A549 (cell line): ENCODE measurements at regions not wholly inside any gene's neighbourhood (a gene's known extent, or its start where the extent isn't known, plus 50 kb on each side); places are given as distances from the start of the nearest gene placed in this dataset.
A peak's percentile ranks its signal among the peaks of the same experiment; 100 is the strongest.

Experiments
- ATAC-seq, 2 experiments: fragments of 200-7000 bp in 1 of 2; fragments of >200 bp in 1 of 2; cut with Nextera tagmentation in 1 of 2; cut with Tn5 transposase in 1 of 2; 3 replicates each; pipeline versions ENCODE4 v1.8.0 to v1.9.1; 2018 to 2020; ENCODE audit warnings: mild to moderate bottlenecking in 1 of 2, moderate library complexity in 1 of 2
- CTCF ChIA-PET: fragments of 300-600 bp; sonication (Branson Sonifier 250); formaldehyde crosslinking; extraction: SDS; loops from one replicate; lab custom pipeline; 2021; ENCODE audit warnings: antibody characterized with exemption, inconsistent platforms; lab: Yijun Ruan, JAX
- POLR2A ChIA-PET: fragments of 350-600 bp; formaldehyde crosslinking; extraction: SDS; loops from one replicate; lab custom pipeline; 2021; ENCODE audit warnings: antibody characterized with exemption, inconsistent platforms; lab: Yijun Ruan, JAX
- DNase-seq, 2 experiments: peaks; one replicate each; pipeline versions ENCODE4 v3.0.0 to v3.0.0-alpha.2; 2011 to 2016; ENCODE audit warnings: low read depth in 1 of 2, low spot score in 1 of 2
- FAIRE-seq: peaks from 2 replicates; lab custom pipeline; 2011; peaks lifted over from hg19 to GRCh38; lab: Jason Lieb, UNC
- H3K27ac ChIP-seq, 2 experiments: fragments of >200 bp; sonication (Bioruptor Twin); formaldehyde crosslinking; 3 replicates each; pipeline ENCODE4 v1.5.1; 2016 to 2017
- H3K4me1 ChIP-seq: fragments of >200 bp; sonication (Bioruptor Twin); formaldehyde crosslinking; 3 replicates; pipeline ENCODE4 v1.6.1; 2016
- H3K4me2 ChIP-seq: fragments of >200 bp; sonication (Bioruptor Twin); formaldehyde crosslinking; 3 replicates; pipeline ENCODE4 v1.6.1; 2016
- H3K4me3 ChIP-seq: fragments of >200 bp; sonication (Bioruptor Twin); formaldehyde crosslinking; 3 replicates; pipeline ENCODE4 v1.5.1; 2016
- H3K9me3 ChIP-seq: fragments of >200 bp; sonication (Bioruptor Twin); formaldehyde crosslinking; 3 replicates; pipeline ENCODE4 v1.6.1; 2016
- BHLHE40 ChIP-seq: IDR thresholded peaks from 2 replicates; pipeline ENCODE4 v1.6.1; 2012; ENCODE audit warnings: low read depth, low read length, inconsistent platforms
- CHD4 ChIP-seq: fragments of 200-600 bp; sonication (generic); IDR thresholded peaks from 2 replicates; pipeline ENCODE4 v1.6.1; 2016; ENCODE audit warnings: antibody characterized with exemption, mild to moderate bottlenecking, borderline replicate concordance
- GATA3 ChIP-seq: IDR thresholded peaks from 2 replicates; pipeline ENCODE4 v1.6.1; 2012; ENCODE audit warnings: borderline replicate concordance
- MAFK ChIP-seq: fragments of 450-650 bp; IDR thresholded peaks from 2 replicates; pipeline ENCODE4 v1.6.1; 2014; ENCODE audit not compliant: partially characterized antibody
- NFE2L2 ChIP-seq: fragments of 150-350 bp; conservative IDR thresholded peaks from 2 replicates; pipeline ENCODE4 v1.6.1; 2014; ENCODE audit warnings: low read length
- NPAS2 ChIP-seq: fragments of 250-450 bp; sonication (Bioruptor Pico); IDR thresholded peaks from 2 replicates; pipeline ENCODE4 v1.8.0; 2022; ENCODE audit warnings: mild to moderate bottlenecking, moderate library complexity, borderline replicate concordance
- NR3C1 ChIP-seq: fragments of >200 bp; sonication (Bioruptor Twin); formaldehyde crosslinking; IDR thresholded peaks from 3 replicates; pipeline ENCODE4 v1.6.1; 2017
- POLR2A ChIP-seq: IDR thresholded peaks from 2 replicates; pipeline ENCODE4 v1.6.1; 2012; ENCODE audit warnings: mild to moderate bottlenecking, low read length
- POLR2AphosphoS2 ChIP-seq: conservative IDR thresholded peaks from 2 replicates; pipeline ENCODE4 v1.6.1; 2012; ENCODE audit warnings: low read length, improper control_type of control experiment, inconsistent platforms
- RAD21 ChIP-seq, 2 experiments: fragments of >200 bp in 1 of 2; sonication (Bioruptor Twin) in 1 of 2; formaldehyde crosslinking in 1 of 2; IDR thresholded peaks in 1 of 2; conservative IDR thresholded peaks in 1 of 2; 2 replicates in 1 of 2; 3 replicates in 1 of 2; pipeline ENCODE4 v1.6.1; 2012 to 2018; ENCODE audit warnings: inconsistent platforms in 1 of 2
- RCOR1 ChIP-seq: fragments of 150-350 bp; IDR thresholded peaks from 2 replicates; pipeline ENCODE4 v1.6.1; 2014; ENCODE audit warnings: antibody characterized with exemption, low read length, low read depth
- RNF2 ChIP-seq: fragments of 200-600 bp; sonication (generic); IDR thresholded peaks from 2 replicates; pipeline ENCODE4 v1.6.1; 2016; ENCODE audit warnings: low read depth, mild to moderate bottlenecking, antibody characterized with exemption, moderate library complexity, borderline replicate concordance
- ZC3H11A ChIP-seq: fragments of 450-650 bp; IDR thresholded peaks from 2 replicates; pipeline ENCODE4 v1.6.1; 2014; ENCODE audit warnings: antibody characterized with exemption, mild to moderate bottlenecking
- WGBS: methylation state at CpG from one replicate; pipeline ENCODE4 v1.1.6; 2017; ENCODE audit errors: missing lambda C conversion rate; 5-methylcytosine and 5-hydroxymethylcytosine counted together
- TF ChIP-seq, protein P1 (sequence below): IDR thresholded peaks from 2 replicates; pipeline ENCODE4 v1.6.1; 2012
- TF ChIP-seq, protein P2 (sequence below): fragments of 200-600 bp; sonication (generic); IDR thresholded peaks from 2 replicates; pipeline ENCODE4 v1.6.1; 2016; ENCODE audit warnings: antibody characterized with exemption, mild to moderate bottlenecking, moderate library complexity
- TF ChIP-seq, protein P3 (sequence below): fragments of 250-450 bp; sonication (Bioruptor Pico); IDR thresholded peaks from 2 replicates; pipeline ENCODE4 v1.5.0; 2020; ENCODE audit warnings: low read depth, mild to moderate bottlenecking, moderate library complexity

DNA sequence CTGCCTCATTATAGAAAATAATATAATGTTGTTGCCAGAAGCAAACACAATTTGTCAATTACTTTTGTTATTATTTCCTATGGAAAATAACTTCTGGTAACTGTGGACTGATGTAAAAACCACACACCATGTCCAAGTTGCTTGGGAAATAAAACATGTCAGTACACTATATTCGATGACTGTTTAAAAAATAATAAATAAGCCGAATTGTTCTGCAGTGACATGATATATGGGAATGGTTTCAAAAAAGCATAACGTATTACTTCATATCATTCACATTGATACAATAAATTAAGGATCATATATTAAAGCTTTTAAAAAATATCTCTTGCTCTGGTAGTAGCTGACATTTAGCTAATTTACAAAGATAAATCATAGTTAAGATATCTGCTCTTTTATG lies 2062.1 kb downstream of the PCDH9 start:
- FAIRE-seq, result no peak
- TF ChIP-seq ZC3H11A (no peak), NFE2L2 (no peak), NPAS2 (CRISPR knock-in tag) (no peak), BHLHE40 (no peak), MAFK (no peak), POLR2A (no peak), RCOR1 (no peak)
- TF ChIP-seq, all 56 proteins: peak for 0
- H3K4me3 ChIP-seq, result no peak overlapping the region

DNA sequence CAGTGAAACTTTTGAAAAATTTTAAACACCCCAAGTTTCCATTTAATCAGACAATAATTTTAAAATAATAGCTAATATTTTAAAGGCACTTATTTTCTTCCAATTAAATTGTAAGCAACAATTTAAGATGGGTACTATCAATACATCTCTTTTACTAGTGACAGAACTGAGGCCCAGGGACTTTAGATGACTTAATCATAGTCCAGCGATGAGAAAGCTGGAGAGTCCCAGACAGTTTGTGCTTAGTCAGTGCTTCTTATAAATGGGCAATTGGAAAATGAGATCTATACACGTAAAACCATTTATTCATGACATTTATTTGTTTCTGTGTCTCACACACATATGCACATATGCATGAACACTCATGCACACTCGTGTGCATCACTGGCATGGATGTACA lies 2063.5 kb downstream of the PCDH9 start:
- Histone ChIP-seq H3K4me2 (no peak overlapping the region), H3K4me3 (no peak overlapping the region), H3K9me3 (no peaks in the 10 kb centered on the region), H3K27ac (no peak overlapping the region), H3K4me1 (no peaks in the 10 kb centered on the region)
- CTCF ChIA-PET, result no interaction called here
- FAIRE-seq (no peak), ATAC-seq (no peak), DNase-seq (no peak)
- TF ChIP-seq RNF2 (no peak), MAFK (peak; percentile 5)
- POLR2A ChIA-PET, result no interaction called here
- 55% methylated on average over 3 of the region's 3 CpGs for WGBS

More for the DNA sequence above, 2062.1 kb downstream of the PCDH9 start:
- POLR2A ChIA-PET, result no interaction called here
- Histone ChIP-seq H3K27ac (no peak overlapping the region), H3K9me3 (no peaks in the 10 kb centered on the region), H3K4me2 (no peak overlapping the region), H3K4me1 (no peaks in the 10 kb centered on the region)
- WGBS, result 54% methylated on average over 3 of the region's 3 CpGs
- CTCF ChIA-PET, result no interaction called here
- DNase-seq (no peak), ATAC-seq (no peak)

DNA sequence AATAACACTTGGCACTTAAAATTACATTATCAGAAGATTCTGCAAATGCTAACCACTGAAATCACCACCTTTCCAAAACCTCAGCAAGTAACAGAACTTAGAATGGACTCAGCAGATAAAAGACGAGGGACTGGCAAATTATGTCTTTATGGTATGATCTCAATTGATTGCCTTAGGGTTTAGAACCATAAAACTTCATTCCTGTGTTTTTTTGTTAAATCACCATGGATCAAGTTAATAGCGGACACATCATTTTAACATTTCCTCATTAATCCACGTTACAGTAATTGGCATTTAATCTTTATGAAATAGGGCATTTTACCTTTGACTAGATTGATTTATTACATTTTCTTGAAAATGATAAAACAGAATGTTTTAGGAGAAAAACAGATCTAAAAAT lies 2070.3 kb downstream of the PCDH9 start:
- no peak overlapping the region for H3K27ac ChIP-seq
- DNase-seq, result no peak
- 49% methylated on average over 3 of the region's 3 CpGs for WGBS
- TF ChIP-seq RCOR1, result no peak
- no peak for TF ChIP-seq GATA3
- TF ChIP-seq, protein P1, sequence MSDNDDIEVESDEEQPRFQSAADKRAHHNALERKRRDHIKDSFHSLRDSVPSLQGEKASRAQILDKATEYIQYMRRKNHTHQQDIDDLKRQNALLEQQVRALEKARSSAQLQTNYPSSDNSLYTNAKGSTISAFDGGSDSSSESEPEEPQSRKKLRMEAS, result no peak
- no peak for TF ChIP-seq BHLHE40
- no peak for TF ChIP-seq NR3C1
- no peak for TF ChIP-seq CHD4
- TF ChIP-seq MAFK, result no peak
- no peak for TF ChIP-seq RAD21 (conservative IDR thresholded peaks at IDR 0.05 in 1 of 2, IDR thresholded peaks at IDR 0.05 in 1 of 2)
- TF ChIP-seq, protein P2, sequence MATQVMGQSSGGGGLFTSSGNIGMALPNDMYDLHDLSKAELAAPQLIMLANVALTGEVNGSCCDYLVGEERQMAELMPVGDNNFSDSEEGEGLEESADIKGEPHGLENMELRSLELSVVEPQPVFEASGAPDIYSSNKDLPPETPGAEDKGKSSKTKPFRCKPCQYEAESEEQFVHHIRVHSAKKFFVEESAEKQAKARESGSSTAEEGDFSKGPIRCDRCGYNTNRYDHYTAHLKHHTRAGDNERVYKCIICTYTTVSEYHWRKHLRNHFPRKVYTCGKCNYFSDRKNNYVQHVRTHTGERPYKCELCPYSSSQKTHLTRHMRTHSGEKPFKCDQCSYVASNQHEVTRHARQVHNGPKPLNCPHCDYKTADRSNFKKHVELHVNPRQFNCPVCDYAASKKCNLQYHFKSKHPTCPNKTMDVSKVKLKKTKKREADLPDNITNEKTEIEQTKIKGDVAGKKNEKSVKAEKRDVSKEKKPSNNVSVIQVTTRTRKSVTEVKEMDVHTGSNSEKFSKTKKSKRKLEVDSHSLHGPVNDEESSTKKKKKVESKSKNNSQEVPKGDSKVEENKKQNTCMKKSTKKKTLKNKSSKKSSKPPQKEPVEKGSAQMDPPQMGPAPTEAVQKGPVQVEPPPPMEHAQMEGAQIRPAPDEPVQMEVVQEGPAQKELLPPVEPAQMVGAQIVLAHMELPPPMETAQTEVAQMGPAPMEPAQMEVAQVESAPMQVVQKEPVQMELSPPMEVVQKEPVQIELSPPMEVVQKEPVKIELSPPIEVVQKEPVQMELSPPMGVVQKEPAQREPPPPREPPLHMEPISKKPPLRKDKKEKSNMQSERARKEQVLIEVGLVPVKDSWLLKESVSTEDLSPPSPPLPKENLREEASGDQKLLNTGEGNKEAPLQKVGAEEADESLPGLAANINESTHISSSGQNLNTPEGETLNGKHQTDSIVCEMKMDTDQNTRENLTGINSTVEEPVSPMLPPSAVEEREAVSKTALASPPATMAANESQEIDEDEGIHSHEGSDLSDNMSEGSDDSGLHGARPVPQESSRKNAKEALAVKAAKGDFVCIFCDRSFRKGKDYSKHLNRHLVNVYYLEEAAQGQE, result no peak
- TF ChIP-seq, protein P3, sequence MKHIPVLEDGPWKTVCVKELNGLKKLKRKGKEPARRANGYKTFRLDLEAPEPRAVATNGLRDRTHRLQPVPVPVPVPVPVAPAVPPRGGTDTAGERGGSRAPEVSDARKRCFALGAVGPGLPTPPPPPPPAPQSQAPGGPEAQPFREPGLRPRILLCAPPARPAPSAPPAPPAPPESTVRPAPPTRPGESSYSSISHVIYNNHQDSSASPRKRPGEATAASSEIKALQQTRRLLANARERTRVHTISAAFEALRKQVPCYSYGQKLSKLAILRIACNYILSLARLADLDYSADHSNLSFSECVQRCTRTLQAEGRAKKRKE (CRISPR knock-in tag), result no peak
- no peak for TF ChIP-seq POLR2AphosphoS2
- FAIRE-seq, result no peak
- ChIA-PET POLR2A (no interaction called here), CTCF (no interaction called here)
- no peak overlapping the region for H3K4me3 ChIP-seq
- H3K4me1 ChIP-seq, result no peaks in the 10 kb centered on the region
- H3K4me2 ChIP-seq, result no peak overlapping the region
- ATAC-seq, result no peak
- no peaks in the 10 kb centered on the region for H3K9me3 ChIP-seq

DNA sequence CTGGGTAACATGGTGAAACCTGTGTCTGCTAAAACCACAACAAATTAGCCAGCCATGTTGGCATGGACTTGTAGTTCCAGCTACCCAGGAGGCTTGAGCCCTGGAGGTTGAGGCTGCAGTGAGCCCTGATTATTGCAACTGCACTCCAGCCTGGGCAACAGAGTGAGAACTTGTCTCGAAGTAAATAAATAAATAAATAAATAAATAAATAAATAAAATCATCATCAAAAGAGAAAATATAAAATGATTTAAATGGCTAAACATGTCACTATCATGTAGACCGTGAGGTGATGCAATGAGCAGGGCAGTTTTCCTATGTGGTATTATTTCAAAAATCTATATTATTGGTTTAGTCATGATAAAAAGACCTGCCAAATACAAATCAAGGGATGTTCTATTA lies 2074.3 kb downstream of the PCDH9 start:
- TF ChIP-seq, protein P1, result no peak
- TF ChIP-seq ZC3H11A, result peak; percentile 72
- H3K27ac ChIP-seq, result no peak overlapping the region
- ChIA-PET POLR2A (no interaction called here), CTCF (interaction anchor here (0.9 kb wide), 1 partner anchor 9 kb away, joined by 3 read pairs; no protein-coding TSS in a partner anchor)
- no peak for FAIRE-seq
- no peak overlapping the region for H3K4me2 ChIP-seq
- H3K4me1 ChIP-seq, result no peaks in the 10 kb centered on the region
- no peak overlapping the region for H3K4me3 ChIP-seq
- ATAC-seq, result no peak
- DNase-seq, result no peak
- WGBS, result 75% methylated on average over 2 of the region's 2 CpGs
- H3K9me3 ChIP-seq, result no peaks in the 10 kb centered on the region
